NCI-H774 (cell line): ENCODE measurements at regions not wholly inside any gene's neighbourhood (a gene's known extent, or its start where the extent isn't known, plus 50 kb on each side); places are given as distances from the start of the nearest gene placed in this dataset.

Experiments
- DNase-seq: peaks from one replicate; lab custom pipeline; 2025; lab: John Stamatoyannopoulos, UW

DNA sequence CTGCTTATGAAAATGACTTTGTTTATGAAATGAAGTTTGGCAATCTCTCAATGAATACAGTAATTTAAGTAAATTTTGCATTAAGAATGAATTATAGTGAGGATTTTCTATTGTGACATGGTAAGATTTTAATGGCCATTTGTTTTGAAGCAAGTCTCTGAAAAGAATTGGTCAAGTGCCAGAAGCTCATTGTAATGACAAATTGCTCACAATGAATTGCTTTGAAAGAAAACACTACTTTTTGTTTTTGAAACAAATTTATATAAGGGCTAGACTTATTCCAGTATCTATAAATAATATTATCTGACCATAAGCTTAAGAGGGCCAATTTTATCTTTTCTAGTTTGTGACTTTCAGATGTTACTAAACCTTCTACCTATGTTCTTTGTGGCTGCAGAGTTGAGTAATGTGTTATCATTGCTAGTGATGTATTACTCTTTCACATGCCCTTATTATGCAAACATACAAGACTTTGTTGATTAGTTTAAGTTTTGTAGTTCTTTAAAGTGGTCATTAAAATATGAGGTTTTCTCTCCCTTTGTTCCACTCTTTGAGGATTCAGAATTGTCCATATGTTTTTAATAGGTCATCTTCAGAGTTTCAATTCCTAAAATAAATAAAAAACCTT, 93.0 kb upstream of the ZNF608 start:
- no peak for DNase-seq

DNA sequence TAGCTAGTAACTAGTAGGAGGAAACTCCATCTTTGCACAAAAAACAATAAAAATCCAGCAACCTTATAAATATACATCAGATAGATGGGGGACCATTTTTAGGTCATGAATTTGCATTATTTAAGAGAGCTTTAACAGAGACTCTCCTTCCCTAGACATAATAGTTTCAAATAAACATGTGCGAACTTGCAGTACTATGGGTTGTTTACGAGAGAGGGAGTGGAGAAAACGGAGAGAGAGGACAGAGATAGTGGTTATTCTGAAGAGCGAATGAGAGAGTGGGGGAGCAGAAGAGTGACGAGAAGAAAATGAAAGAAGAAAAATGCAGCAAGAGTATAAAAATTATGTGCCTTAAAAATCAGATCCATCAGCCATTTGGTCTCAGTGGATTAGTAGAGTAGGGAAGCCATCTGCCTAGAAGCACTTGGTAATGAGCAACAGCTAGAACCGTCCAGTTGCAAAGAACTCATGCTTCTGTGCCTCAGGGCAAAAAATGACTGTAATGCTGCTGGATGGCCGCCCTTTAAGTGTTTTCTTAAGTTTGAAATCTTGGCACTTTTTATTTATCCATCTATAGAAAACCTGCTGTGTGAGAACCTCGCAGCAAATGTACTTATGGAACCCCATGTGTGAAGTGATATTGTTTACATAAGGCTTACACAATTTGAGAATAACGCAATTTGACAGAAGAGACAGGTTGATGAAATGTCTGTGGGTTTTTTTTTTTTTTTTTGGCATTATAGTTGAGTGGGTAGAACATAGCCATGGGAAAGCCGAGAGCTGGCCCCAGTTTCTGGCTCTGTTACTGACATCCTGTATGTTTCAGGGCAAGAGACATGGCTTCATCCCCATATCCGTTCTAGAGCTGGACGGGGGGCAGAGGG, 95.6 kb upstream of the ZNF608 start:
- DNase-seq = no peak

DNA sequence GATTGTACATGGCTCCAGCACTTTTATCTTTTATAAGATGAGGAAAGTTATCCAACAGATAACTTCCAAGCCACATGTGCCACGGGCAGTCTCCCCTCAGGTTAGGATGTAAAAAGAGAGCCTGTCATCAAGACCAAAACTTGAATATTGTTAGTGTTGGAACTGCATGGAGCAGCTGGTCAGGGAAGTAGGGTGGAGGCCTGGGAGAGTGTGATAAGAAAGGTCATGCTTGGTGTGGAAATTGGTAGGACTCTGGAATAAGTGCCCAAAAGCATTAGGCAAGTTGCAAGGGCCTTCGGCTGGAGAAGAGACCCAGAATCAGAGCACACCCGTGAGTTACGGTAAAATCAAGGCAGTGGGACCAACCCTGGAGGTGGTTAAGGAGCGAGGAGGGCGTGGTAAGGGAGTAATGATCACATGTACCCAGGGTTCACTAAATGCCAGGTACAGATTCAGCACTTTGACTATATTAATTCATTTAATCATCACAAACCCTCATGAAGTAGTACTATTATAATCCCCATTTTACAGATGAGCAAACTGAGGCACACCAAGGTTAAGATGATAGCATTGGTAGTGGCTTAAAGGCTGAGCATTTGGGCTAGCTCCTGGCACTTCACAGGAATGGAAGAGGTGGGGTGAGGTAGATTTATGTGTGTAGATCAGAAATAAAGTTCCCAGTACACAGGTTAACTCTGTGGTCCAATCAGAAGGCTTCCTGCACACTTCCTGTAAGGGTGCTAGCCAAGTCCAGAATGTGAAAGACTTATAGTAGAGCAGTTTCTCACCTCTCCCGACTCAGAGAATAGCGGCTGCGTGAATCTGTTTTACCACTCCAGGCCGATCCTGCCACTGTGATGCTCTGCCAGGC, 96.5 kb upstream of the ZNF608 start:
- DNase-seq = no peak

DNA sequence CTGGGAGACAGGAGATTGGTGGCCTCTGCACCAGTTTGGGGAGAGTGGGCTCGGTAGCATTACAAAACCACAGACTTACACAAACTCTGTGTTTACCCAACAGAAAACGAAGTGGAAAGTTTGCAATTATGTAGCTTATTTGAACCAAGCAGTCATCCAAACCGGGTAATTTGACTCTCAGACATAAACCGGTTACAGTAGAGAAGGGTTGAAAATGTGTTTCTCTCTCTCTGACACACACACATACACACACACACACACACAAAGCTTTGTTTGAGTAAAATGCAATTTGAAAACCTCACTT, 97.1 kb upstream of the ZNF608 start:
- no peak for DNase-seq

DNA sequence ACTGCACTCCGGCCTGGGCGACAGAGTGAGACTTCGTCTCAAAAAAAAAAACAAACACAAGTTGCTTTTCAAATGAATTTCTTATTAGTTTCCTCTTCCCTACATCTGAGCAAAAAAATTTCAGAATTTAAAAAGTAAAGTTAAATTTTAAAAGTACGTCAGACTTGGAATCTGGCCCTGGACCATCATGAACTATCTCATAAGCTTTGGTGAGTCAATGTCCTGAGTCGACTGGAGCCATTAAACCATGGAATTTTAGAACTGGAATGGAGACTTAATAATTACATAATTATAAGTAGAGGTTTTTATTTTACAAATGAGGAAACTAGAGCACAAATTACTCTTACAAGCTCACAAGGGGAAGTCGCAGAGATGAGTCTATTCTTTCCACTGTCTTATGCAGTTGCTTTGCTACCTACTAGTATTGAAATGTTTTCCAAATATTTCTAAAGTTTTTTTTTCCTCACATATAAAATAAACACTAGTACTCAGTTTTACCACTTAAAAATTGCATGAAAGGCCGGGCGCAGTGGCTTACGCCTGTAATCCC, 98.0 kb upstream of the ZNF608 start:
- no peak for DNase-seq

DNA sequence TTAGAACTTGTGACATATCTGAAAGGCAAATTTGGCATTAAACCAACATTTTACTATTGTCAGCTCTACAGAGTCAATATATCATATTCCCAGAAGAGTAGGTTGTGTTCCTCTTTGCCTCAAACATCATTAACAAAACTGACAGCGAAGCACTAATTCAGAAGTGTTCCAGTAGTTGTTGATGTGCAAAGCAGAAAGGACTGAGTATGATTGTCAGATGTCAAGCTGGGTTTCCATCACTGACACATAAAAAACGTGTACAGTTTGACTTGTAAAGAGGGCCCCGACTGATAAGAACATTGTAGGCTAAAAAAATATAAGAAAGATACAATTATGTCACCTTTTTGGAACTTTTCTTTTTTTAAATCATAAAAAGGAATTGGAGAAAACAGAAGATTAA, 101.5 kb upstream of the ZNF608 start:
- no peak for DNase-seq

DNA sequence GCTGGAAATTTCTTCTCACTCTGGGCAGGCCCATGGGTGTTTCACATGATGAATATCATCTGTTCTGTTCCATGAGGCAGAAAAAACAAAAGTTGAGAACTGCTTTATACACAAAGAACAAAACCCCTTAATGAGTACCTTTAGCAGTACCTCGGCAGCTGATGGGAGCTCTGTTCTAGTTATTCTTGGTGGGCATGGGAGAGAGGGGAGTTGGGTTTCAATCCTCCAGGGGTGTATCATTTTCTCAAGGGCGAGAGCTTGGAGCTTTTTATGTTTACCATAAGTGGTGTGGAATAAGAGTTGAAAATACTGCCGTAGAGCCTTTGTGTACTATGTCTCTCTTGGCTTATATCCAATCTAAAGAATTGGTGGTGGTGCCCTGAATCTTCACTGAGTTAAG, 103.3 kb upstream of the ZNF608 start:
- no peak for DNase-seq

DNA sequence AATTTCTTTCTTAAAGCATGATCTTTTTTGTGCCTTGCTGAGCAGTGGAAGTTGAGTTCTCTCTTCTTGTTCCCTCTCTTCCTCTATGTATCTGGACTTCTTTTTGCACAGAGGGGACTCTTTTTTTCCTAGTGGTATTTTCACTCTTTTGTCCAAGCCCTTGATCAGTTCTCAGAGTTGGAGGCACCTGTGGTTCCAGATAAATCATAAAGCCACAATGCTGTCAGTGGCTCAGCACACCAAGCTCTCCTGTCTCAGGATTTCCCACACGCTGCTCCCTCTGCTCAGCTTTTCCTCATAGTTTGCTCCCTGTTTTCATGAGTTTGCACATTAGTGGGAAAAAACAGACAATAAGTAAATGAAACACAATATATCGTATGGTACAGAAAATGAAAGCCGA, 110.3 kb upstream of the ZNF608 start:
- no peak for DNase-seq

DNA sequence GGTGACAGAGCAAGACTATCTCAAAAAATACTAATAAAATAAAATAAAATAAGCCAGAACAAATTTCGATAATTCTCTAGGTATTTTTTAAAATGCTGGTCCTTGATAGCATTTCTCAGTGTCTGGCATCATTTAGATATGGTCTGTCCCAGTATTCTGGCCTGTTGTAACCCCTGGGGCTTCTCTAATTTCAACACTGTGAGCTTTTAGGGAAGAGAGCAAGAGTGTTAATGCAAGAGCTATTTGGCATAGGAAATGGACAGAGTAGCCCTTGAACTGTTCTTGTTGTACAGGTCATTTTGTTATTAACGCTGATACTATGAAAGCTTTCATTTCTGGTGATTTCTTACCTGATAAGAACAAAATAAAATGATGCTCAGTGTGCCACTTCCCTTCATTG, 112.2 kb upstream of the ZNF608 start:
- no peak for DNase-seq

DNA sequence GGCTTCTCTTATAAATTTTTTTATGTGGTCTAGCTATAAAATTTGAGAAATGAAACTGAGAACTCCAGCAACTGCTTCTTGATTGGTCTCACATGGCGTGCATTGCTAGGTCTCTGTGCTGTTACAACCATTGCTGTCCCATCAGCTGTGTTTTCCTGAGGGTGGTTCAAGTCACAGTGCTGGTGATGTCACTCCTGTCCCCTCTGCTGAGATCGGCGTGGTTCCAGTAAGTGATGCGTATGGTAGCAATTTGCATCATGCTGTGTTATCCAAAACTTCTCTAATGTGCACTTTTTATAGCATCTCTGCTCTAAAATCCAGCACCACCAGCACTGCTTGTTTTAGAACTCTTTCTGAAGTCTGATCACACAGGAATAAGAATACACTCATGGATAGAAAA, 112.6 kb upstream of the ZNF608 start:
- no peak for DNase-seq

DNA sequence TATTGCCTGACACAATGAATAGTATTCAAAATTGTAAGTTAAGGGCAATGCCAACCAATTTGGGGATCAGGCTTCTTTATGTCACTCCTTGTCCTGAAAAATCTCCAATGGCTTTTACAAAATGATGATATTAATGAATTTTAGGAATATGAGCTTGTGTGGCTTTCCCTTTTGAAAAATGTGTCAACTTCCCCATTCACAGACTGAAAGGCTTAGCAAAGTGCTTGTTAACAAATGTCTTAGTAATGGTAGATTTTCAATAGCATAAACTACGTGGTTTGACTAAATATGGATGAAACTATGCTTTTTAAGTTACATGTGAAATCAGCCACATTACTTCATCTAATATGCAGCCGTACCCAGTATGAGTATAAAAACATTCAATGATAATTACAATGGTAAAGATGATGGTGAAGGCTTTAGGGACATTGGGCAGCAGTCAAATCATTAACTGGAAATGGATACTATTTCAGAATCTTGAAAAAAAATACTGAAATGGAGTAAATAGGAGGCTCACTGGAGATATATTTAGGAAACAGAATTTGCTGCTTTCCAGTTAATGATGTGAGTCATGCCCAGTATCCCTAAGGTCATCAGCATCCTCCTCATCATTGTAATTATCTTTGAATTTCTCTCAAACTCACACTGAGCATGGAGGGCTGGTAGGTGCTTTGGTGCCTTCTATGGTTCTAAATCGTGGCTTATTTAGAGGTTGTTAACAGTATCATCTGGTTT, 113.3 kb upstream of the ZNF608 start:
- no peak for DNase-seq

DNA sequence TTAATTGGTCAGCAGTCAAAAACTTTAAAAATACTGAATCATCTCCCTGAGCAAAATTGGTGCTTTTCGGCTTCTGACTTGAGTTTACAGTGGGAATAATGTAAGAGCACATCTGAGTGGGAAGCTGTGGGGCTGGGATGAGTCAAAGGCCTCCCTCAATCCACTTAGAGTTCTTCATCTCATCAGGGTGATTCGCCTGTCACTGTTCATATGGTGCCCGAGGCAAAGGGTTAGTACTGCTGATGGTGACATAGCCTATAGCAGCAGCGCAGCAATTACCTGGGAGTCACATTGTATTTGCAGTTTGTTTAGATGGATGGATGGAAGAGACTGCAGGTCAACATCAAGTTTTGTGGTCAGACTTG, 113.8 kb upstream of the ZNF608 start:
- no peak for DNase-seq

DNA sequence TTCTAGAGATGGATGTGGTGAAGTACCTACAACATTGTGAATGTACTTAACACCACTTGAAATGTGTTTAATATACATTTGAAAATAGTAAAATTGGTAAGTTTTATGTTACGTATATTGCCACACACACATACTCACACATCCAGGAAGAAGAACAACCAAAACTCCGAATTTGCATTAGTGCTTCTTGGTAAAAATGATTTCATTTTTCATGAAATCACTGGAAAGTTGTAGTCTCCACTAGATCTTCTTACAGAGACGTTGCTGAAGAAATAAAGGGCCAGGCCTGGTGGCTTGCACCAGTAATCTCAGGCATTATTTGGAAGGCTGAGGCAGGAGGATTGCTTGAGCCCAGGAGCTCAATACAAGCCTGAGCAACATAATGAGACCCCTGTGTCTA, 118.6 kb upstream of the ZNF608 start:
- DNase-seq = no peak

DNA sequence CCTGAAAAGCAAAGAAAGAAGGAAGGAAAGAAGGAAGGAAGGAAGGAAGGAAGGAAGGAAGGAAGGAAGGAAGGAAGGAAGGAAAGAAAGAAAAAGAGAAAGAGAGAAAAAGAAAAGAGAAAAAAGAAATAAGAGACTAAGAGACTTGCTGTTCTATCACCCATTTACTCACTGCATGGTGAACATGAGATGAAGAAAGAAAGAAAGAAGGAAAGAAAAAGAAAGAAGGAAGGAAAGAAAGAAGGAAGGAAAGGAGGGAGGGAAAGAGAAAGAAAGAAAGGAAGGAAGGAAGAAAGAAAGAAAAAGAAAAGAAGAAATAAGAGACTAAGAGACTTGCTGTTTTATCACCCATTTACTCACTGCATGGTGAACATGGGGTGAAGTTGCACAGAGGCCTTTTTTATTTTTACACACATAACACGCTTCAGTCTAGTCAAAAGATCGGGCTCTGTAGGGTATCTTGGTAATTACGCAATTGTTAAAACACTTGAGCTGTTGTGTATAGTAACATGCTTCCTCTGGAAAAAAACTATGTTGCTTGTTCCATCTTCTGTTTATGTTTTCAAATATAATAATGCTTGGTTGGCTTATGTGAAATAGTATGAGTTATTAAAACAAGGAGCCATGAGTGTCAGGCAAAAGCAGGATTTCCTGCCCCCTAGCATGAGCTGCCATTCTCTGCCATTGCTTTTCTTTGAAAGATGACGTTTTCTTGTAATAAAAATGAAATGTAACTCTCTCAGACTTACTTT, 119.3 kb upstream of the ZNF608 start:
- no peak for DNase-seq

DNA sequence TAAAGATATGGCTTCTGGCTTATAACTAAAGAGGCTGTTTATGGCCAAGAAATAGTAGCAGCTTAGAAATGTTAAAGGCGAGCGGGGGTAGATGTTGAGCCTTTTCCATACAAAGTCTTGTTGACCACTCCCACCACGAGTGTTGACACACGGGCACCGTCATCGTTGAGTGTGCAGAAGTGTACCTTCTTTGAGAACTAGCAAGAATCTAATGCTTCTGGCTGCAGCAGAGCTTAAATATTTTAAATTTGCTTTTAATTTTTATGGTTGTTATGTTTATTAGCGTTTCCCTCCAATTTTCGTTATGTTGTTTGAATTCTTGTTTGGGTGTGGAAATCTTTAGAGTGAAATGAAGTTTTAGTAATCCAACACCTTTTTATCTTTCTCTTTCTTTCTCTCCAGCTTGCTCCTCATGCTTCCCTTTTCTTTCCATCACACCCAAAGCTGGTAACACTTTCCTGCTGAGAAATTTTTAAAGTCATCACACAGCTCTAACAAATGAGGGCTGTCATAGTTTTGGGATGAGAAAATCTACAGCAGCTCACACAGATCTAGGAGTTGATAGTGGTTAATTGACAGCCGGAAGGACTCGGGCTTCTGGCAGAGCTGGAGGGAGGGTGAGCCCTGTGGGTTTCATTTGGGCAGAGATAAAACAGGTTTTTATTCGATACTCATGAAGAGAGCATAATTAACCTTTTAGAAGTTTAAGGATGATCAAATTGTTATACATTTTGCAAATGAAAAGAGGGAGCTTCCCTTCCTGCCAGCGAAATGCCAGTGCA, 120.1 kb upstream of the ZNF608 start:
- no peak for DNase-seq

DNA sequence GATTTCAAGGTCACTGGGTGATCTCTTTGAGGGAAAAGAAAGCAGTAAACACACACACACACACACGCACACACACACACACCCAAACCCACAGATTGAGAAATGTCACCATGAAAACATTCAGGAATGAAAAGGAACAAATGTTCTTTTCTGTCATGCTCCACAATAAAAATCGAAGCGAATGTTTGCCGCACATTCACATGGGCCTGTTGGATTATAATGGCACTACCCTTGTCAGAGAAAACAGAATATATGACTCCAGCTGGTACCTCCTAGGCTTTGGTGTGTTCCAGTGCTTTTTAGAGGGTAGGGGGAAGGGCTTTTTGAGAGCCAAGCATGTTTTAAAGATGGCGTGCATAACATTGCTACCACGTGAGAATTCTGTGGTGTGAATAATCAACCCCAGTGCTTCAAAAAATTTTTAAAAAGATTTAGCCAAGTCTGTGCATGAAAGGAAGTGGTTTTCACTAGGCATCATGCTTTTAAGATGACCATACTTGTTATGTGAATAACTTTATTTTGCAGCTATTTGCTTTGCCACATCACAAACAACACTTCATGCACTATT, 120.8 kb upstream of the ZNF608 start:
- no peak for DNase-seq

DNA sequence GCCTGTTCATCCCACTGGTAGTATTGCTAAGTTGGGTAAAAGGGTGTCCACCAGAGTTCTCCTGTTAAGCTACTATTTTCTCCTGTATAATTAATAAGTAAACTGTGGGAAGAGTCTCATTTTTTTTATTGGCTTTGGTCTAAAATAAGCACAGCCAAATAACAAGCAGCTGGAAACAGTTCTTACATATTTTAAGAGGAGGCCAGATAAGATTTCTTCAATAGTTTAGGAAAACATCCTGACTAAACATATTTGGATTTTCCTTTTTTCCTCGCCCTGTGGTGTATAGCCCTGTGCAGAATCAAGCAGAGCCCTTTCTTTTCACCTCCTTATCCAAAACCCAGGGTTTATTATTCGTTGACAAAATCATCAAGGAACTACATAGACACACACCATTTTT, 122.2 kb upstream of the ZNF608 start:
- no peak for DNase-seq

DNA sequence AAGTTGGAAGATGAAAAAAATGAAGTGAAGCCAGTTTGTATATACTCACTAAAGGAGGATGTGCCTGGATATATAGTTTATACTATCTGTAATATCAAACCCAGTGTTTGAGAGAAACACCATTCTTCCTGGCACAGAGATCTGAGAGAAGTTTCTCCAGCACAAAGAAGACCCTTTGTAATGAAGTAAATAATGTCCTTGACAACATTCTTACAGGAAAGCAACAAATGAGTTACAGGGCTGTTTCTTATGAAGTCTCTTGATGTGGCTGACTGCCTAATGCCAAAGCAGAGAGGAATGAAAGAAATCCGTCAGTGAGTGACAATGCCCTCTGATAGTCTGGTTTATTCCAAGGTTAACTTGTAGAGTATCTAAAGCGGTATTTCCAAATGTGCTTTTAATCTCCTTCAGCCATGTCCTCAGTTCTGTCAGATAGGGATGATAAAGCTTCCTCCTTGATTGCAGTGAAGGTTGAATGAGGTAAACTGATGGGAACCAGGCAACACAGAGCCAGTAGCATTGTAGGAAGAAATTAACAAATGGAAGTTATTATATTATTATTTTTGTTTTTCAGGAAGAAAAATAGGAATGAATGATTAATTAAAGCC, 123.1 kb upstream of the ZNF608 start:
- DNase-seq = no peak

DNA sequence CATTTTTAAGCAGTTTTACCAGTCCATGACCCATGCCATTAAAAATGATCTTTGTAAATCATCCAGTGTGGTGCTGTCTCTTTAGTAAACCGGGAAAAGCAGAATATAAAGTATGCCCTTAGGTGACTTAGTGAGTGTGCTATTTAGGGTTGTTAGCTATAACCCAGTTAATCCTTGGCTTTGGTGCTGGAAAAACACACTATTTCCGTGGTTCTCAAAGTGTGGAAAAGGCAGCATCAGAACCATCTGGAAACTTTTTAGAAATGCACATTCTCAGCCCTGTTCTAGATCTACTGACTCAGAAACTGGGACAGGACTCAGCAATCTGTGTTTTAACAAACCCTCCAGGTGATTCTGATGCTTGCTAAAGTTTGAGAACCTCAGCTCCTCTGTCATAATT, 123.6 kb upstream of the ZNF608 start:
- DNase-seq = no peak

DNA sequence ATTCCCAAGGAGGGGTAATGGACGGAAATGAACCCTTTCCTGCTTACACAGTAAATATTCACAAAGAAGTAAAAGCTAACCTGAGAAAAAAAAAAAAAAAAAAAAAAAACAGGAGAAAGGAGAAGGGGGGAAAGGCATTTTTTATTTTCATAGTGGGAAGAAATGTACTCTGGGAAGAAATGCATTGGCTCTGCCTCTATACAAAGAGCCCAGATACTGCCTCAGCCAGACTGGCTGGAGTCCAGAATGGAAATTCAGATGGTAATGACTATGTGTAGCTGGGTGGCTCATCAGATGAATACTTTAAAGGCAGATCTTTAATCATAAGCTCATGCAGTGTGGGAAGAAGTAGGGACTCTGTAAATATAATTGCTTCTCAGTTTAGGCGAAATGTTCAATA, 124.9 kb upstream of the ZNF608 start:
- no peak for DNase-seq
